GM23338 (cell line): ENCODE measurements at regions not wholly inside any gene's neighbourhood (a gene's known extent, or its start where the extent isn't known, plus 50 kb on each side); places are given as distances from the start of the nearest gene placed in this dataset.

Experiments used
- ATAC-seq: fragments of 200-7000 bp; cut with Tn5 transposase; 3 replicates; pipeline ENCODE4 v1.9.1; 2020
- DNase-seq: peaks from one replicate; pipeline ENCODE4 v3.0.0-alpha.2; 2015; ENCODE audit warnings: low spot score
- H2AFZ ChIP-seq: fragments of 200-600 bp; sonication (generic); 2 replicates; pipeline ENCODE4 v1.8.0; 2016; ENCODE audit warnings: antibody characterized with exemption, mild to moderate bottlenecking, moderate library complexity
- H3F3A ChIP-seq: fragments of 200-600 bp; sonication (generic); replicated peaks from 2 replicates; pipeline ENCODE4 v1.8.0; 2017; ENCODE audit warnings: antibody characterized with exemption, mixed run types, low read depth
- H3K27ac ChIP-seq: fragments of 200-600 bp; sonication (generic); 2 replicates; pipeline ENCODE4 v1.6.1; 2016; ENCODE audit warnings: low read depth
- H3K27me3 ChIP-seq: fragments of 200-600 bp; sonication (generic); 2 replicates; pipeline ENCODE4 v1.8.0; 2016; ENCODE audit warnings: mild to moderate bottlenecking, mixed run types, moderate library complexity; ENCODE audit not compliant: insufficient read depth
- H3K36me3 ChIP-seq: fragments of 200-600 bp; sonication (generic); 2 replicates; pipeline ENCODE4 v1.8.0; 2016; ENCODE audit warnings: mild to moderate bottlenecking; ENCODE audit not compliant: insufficient read depth
- H3K4me1 ChIP-seq: fragments of 200-600 bp; sonication (generic); 2 replicates; pipeline ENCODE4 v1.8.0; 2016; ENCODE audit warnings: mild to moderate bottlenecking, moderate library complexity; ENCODE audit not compliant: insufficient read depth
- H3K4me2 ChIP-seq: fragments of 200-600 bp; sonication (generic); 2 replicates; pipeline ENCODE4 v1.7.1; 2017; ENCODE audit warnings: mixed run types
- H3K4me3 ChIP-seq: fragments of 200-600 bp; sonication (generic); 2 replicates; pipeline ENCODE4 v1.6.1; 2016; ENCODE audit warnings: mixed run types
- H3K79me2 ChIP-seq: fragments of 200-600 bp; sonication (generic); replicated peaks from 2 replicates; pipeline ENCODE4 v1.8.0; 2017; ENCODE audit warnings: mild to moderate bottlenecking; ENCODE audit not compliant: insufficient read depth
- H3K9me2 ChIP-seq: fragments of 200-600 bp; sonication (generic); 2 replicates; pipeline ENCODE4 v1.8.0; 2017; ENCODE audit not compliant: insufficient read depth
- H4K20me1 ChIP-seq: fragments of 200-600 bp; sonication (generic); replicated peaks from 2 replicates; pipeline ENCODE4 v1.8.0; 2017; ENCODE audit warnings: mild to moderate bottlenecking; ENCODE audit not compliant: insufficient read depth
- H3K27ac Mint-ChIP-seq: 2 replicates; pipeline ENCODE4 v1.8.0; 2020; ENCODE audit warnings: inconsistent platforms, mild to moderate bottlenecking, moderate library complexity, mixed read lengths
- H3K27me3 Mint-ChIP-seq: 3 replicates; pipeline ENCODE4 v1.8.0; 2022; ENCODE audit warnings: low read depth, mild to moderate bottlenecking, moderate library complexity, mixed read lengths, inconsistent platforms; ENCODE audit not compliant: insufficient read depth, poor library complexity
- H3K36me3 Mint-ChIP-seq: 3 replicates; pipeline ENCODE4 v1.8.0; 2021; ENCODE audit warnings: low read depth, mild to moderate bottlenecking, inconsistent platforms, moderate library complexity, mixed read lengths
- H3K4me1 Mint-ChIP-seq: 3 replicates; pipeline ENCODE4 v1.8.0; 2020; ENCODE audit warnings: mild to moderate bottlenecking, inconsistent platforms, mixed read lengths
- H3K4me3 Mint-ChIP-seq: 3 replicates; pipeline ENCODE4 v1.8.0; 2021; ENCODE audit warnings: moderate library complexity, mild to moderate bottlenecking, inconsistent platforms, mixed read lengths
- H3K9me3 Mint-ChIP-seq: 3 replicates; pipeline ENCODE4 v1.8.0; 2020; ENCODE audit warnings: moderate library complexity, mild to moderate bottlenecking, inconsistent platforms, mixed read lengths
- EZH2 ChIP-seq: fragments of 200-600 bp; sonication (generic); IDR thresholded peaks from one replicate; pipeline ENCODE4 v1.8.0; 2017; ENCODE audit warnings: antibody characterized with exemption, mild to moderate bottlenecking, low read depth; ENCODE audit not compliant: unreplicated experiment
- TF ChIP-seq, protein P1 (sequence below): fragments of 250-450 bp; sonication (Bioruptor Pico); IDR thresholded peaks from 2 replicates; pipeline ENCODE4 v1.5.0; 2020; ENCODE audit warnings: mild to moderate bottlenecking, moderate library complexity
- TF ChIP-seq, protein P2 (sequence below): IDR thresholded peaks from one replicate; pipeline ENCODE4 v1.6.1; 2018; ENCODE audit warnings: antibody characterized with exemption; ENCODE audit not compliant: unreplicated experiment
- TF ChIP-seq, protein P3 (sequence below): IDR thresholded peaks from 2 replicates; pipeline ENCODE4 v1.6.1; 2016; ENCODE audit warnings: antibody characterized with exemption
- TF ChIP-seq, protein P4 (sequence below), 2 experiments: fragments of 200-600 bp in 1 of 2; sonication (generic) in 1 of 2; conservative IDR thresholded peaks; 2 replicates each; pipeline versions ENCODE4 v1.5.1 to v1.6.1; 2016 to 2017; ENCODE audit warnings: antibody characterized with exemption in 2 of 2, low read depth in 2 of 2, mild to moderate bottlenecking in 2 of 2, moderate library complexity in 1 of 2

DNA sequence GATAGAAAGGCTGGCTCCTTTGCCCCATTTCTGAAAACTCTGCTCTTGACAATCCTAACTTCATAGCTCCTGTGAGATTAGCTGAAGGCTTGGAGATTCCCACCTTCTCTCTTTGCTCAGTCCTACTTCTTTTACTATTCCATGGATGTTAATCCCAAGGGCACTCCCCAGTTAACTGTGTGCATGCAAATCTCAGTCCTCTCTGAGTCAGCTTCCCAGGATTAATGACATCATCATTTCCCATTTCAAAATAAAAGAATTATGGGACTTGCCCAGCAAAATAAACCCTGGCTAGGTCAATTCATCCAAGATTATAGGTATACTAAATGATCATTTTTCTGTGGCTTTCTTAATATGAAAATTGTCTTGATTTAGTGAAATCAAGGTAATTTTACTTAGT lies 328.6 kb upstream of the NR3C2 start (continued):
- TF ChIP-seq, protein P1, sequence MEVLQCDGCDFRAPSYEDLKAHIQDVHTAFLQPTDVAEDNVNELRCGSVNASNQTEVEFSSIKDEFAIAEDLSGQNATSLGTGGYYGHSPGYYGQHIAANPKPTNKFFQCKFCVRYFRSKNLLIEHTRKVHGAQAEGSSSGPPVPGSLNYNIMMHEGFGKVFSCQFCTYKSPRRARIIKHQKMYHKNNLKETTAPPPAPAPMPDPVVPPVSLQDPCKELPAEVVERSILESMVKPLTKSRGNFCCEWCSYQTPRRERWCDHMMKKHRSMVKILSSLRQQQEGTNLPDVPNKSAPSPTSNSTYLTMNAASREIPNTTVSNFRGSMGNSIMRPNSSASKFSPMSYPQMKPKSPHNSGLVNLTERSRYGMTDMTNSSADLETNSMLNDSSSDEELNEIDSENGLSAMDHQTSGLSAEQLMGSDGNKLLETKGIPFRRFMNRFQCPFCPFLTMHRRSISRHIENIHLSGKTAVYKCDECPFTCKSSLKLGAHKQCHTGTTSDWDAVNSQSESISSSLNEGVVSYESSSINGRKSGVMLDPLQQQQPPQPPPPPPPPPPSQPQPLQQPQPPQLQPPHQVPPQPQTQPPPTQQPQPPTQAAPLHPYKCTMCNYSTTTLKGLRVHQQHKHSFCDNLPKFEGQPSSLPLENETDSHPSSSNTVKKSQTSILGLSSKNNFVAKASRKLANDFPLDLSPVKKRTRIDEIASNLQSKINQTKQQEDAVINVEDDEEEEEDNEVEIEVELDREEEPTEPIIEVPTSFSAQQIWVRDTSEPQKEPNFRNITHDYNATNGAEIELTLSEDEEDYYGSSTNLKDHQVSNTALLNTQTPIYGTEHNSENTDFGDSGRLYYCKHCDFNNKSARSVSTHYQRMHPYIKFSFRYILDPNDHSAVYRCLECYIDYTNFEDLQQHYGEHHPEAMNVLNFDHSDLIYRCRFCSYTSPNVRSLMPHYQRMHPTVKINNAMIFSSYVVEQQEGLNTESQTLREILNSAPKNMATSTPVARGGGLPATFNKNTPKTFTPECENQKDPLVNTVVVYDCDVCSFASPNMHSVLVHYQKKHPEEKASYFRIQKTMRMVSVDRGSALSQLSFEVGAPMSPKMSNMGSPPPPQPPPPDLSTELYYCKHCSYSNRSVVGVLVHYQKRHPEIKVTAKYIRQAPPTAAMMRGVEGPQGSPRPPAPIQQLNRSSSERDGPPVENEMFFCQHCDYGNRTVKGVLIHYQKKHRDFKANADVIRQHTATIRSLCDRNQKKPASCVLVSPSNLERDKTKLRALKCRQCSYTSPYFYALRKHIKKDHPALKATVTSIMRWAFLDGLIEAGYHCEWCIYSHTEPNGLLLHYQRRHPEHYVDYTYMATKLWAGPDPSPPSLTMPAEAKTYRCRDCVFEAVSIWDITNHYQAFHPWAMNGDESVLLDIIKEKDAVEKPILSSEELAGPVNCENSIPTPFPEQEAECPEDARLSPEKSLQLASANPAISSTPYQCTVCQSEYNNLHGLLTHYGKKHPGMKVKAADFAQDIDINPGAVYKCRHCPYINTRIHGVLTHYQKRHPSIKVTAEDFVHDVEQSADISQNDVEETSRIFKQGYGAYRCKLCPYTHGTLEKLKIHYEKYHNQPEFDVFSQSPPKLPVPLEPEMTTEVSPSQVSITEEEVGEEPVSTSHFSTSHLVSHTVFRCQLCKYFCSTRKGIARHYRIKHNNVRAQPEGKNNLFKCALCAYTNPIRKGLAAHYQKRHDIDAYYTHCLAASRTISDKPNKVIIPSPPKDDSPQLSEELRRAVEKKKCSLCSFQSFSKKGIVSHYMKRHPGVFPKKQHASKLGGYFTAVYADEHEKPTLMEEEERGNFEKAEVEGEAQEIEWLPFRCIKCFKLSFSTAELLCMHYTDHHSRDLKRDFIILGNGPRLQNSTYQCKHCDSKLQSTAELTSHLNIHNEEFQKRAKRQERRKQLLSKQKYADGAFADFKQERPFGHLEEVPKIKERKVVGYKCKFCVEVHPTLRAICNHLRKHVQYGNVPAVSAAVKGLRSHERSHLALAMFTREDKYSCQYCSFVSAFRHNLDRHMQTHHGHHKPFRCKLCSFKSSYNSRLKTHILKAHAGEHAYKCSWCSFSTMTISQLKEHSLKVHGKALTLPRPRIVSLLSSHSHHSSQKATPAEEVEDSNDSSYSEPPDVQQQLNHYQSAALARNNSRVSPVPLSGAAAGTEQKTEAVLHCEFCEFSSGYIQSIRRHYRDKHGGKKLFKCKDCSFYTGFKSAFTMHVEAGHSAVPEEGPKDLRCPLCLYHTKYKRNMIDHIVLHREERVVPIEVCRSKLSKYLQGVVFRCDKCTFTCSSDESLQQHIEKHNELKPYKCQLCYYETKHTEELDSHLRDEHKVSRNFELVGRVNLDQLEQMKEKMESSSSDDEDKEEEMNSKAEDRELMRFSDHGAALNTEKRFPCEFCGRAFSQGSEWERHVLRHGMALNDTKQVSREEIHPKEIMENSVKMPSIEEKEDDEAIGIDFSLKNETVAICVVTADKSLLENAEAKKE: no peak
- TF ChIP-seq EZH2: no peak
- TF ChIP-seq, protein P2, sequence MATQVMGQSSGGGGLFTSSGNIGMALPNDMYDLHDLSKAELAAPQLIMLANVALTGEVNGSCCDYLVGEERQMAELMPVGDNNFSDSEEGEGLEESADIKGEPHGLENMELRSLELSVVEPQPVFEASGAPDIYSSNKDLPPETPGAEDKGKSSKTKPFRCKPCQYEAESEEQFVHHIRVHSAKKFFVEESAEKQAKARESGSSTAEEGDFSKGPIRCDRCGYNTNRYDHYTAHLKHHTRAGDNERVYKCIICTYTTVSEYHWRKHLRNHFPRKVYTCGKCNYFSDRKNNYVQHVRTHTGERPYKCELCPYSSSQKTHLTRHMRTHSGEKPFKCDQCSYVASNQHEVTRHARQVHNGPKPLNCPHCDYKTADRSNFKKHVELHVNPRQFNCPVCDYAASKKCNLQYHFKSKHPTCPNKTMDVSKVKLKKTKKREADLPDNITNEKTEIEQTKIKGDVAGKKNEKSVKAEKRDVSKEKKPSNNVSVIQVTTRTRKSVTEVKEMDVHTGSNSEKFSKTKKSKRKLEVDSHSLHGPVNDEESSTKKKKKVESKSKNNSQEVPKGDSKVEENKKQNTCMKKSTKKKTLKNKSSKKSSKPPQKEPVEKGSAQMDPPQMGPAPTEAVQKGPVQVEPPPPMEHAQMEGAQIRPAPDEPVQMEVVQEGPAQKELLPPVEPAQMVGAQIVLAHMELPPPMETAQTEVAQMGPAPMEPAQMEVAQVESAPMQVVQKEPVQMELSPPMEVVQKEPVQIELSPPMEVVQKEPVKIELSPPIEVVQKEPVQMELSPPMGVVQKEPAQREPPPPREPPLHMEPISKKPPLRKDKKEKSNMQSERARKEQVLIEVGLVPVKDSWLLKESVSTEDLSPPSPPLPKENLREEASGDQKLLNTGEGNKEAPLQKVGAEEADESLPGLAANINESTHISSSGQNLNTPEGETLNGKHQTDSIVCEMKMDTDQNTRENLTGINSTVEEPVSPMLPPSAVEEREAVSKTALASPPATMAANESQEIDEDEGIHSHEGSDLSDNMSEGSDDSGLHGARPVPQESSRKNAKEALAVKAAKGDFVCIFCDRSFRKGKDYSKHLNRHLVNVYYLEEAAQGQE: no peak
- TF ChIP-seq, protein P3, sequence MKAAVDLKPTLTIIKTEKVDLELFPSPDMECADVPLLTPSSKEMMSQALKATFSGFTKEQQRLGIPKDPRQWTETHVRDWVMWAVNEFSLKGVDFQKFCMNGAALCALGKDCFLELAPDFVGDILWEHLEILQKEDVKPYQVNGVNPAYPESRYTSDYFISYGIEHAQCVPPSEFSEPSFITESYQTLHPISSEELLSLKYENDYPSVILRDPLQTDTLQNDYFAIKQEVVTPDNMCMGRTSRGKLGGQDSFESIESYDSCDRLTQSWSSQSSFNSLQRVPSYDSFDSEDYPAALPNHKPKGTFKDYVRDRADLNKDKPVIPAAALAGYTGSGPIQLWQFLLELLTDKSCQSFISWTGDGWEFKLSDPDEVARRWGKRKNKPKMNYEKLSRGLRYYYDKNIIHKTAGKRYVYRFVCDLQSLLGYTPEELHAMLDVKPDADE: no peak

DNA sequence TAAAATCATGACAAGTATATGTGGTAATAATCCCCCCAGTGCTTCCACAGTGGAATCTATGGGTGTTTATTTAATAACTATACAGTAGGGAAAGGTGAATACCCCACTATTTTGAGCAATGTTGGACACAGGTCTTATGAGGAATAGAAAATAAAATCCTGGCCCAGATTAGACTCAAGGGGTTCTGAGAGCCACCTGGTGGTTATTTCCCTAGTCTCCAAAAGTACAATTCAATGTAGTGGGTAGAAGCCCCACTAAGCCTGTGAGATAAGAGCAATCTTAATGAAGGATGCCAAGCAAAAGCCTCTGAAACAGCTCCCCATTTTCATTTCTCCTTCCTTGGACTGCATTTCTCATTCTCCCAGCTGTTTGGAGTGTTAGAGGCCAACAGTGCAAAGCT lies 328.2 kb upstream of the NR3C2 start:
- H2AFZ ChIP-seq: peak overlapping the region; percentile 52
- no peaks in the 10 kb centered on the region for H3K36me3 Mint-ChIP-seq

More for the DNA sequence above, 328.2 kb upstream of the NR3C2 start:
- Histone ChIP-seq H3K79me2 (no peaks in the 10 kb centered on the region), H3K36me3 (no peaks in the 10 kb centered on the region), H3F3A (no peaks in the 10 kb centered on the region), H3K4me1 (no peaks in the 10 kb centered on the region), H3K9me2 (peaks cover 15% of the 10 kb centered on the region; the same call in 1 of the 2 replicates), H3K4me2 (no peak overlapping the region), H3K27me3 (no peaks in the 10 kb centered on the region), H3K4me3 (no peak overlapping the region), H3K27ac (no peak overlapping the region), H4K20me1 (no peaks in the 10 kb centered on the region)
- Mint-ChIP-seq H3K27ac (no peak overlapping the region), H3K4me1 (no peaks in the 10 kb centered on the region), H3K4me3 (no peak overlapping the region), H3K9me3 (no peaks in the 10 kb centered on the region), H3K27me3 (peaks cover 2% of the 10 kb centered on the region)
- peak; percentile 11 for DNase-seq
- TF ChIP-seq, protein P4, sequence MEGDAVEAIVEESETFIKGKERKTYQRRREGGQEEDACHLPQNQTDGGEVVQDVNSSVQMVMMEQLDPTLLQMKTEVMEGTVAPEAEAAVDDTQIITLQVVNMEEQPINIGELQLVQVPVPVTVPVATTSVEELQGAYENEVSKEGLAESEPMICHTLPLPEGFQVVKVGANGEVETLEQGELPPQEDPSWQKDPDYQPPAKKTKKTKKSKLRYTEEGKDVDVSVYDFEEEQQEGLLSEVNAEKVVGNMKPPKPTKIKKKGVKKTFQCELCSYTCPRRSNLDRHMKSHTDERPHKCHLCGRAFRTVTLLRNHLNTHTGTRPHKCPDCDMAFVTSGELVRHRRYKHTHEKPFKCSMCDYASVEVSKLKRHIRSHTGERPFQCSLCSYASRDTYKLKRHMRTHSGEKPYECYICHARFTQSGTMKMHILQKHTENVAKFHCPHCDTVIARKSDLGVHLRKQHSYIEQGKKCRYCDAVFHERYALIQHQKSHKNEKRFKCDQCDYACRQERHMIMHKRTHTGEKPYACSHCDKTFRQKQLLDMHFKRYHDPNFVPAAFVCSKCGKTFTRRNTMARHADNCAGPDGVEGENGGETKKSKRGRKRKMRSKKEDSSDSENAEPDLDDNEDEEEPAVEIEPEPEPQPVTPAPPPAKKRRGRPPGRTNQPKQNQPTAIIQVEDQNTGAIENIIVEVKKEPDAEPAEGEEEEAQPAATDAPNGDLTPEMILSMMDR (conservative IDR thresholded peaks at IDR 0.05; ENCODE audit: low read depth in 2 of 2): peak; percentile 19 to 26; a peak in 3 of 4 replicates
- TF ChIP-seq, protein P2: no peak
- no peak for ATAC-seq
